GM12875 (cell line): ENCODE measurements at regions not wholly inside any gene's neighbourhood (a gene's known extent, or its start where the extent isn't known, plus 50 kb on each side); places are given as distances from the start of the nearest gene placed in this dataset.
"Not testable (repeated sequence)": the region's sequence is repeated elsewhere in the genome, so short reads cannot be mapped to it uniquely, and the experiment has no call there.

Experiments
- H3K4me3 ChIP-seq: one replicate; pipeline ENCODE4 v1.5.1; 2011; ENCODE audit warnings: low read depth, low read length, control low read depth
- TF ChIP-seq, protein P1 (sequence below): IDR thresholded peaks from 2 replicates; pipeline ENCODE4 v1.5.1; 2011; ENCODE audit warnings: low read depth, mild to moderate bottlenecking, control low read depth, inconsistent platforms, low read length, moderate library complexity, borderline replicate concordance; ENCODE audit not compliant: insufficient read depth

DNA sequence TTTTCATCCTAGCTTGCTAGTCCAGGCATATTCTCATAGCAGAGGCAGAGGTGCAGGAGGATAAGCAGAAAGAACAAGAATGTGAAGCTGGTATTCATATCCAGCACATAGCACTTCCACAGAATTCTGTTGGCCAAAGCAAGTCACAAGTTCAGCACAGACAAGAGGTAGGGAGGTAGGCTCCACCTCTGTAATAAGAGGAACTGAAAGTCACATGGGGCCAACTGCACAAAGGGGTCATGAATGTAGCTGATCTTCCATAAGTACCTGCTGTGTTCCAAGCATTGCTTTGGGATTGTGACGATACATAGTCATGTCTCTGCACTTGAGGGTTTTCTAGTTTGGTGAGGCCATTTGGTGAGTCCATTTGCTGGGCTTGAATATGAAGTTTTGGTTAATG lies 110.8 kb upstream of the MPHOSPH6 start:
- TF ChIP-seq, protein P1, sequence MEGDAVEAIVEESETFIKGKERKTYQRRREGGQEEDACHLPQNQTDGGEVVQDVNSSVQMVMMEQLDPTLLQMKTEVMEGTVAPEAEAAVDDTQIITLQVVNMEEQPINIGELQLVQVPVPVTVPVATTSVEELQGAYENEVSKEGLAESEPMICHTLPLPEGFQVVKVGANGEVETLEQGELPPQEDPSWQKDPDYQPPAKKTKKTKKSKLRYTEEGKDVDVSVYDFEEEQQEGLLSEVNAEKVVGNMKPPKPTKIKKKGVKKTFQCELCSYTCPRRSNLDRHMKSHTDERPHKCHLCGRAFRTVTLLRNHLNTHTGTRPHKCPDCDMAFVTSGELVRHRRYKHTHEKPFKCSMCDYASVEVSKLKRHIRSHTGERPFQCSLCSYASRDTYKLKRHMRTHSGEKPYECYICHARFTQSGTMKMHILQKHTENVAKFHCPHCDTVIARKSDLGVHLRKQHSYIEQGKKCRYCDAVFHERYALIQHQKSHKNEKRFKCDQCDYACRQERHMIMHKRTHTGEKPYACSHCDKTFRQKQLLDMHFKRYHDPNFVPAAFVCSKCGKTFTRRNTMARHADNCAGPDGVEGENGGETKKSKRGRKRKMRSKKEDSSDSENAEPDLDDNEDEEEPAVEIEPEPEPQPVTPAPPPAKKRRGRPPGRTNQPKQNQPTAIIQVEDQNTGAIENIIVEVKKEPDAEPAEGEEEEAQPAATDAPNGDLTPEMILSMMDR: no peak
- H3K4me3 ChIP-seq: no peak overlapping the region

DNA sequence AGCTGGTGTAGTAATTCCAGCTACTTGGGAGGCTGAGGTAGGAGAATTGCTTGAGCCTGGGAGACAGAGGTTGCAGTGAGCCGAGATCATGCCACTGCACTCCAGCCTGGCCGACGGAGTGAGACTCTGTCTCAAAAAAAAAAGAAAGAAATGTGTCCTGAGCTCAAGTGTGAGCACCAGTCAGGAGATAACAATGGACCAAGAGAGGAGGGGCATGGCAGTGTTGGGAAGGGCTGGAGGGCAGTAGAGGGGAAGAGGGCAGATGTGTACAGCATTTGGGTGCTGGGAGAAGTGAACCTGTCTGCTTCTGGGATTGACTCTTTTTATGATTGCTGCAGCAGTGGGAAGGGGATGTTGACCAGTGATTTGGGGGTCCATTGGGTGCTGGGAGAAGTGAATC lies 105.3 kb upstream of the MPHOSPH6 start:
- H3K4me3 ChIP-seq: not testable (repeated sequence)

DNA sequence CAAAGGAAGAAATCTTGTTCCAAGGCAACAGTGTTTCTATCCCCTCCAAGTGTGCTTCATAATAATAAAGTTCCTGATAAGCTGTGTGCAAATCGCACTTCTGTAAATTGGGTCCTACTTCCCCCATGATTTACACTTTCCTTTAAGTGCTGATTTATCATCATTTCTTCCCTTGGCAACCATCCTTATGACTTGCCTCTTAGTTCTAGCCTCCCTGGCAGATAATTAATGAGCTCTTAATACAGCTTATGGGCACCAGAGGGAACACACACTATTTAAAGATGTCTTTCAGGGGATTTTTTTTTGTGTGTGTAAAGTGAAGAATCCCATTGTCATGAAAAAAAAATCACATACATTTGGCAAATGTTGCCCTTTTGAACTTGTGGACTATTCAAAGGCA lies 101.6 kb upstream of the MPHOSPH6 start:
- TF ChIP-seq, protein P1: no peak
- H3K4me3 ChIP-seq: no peak overlapping the region

DNA sequence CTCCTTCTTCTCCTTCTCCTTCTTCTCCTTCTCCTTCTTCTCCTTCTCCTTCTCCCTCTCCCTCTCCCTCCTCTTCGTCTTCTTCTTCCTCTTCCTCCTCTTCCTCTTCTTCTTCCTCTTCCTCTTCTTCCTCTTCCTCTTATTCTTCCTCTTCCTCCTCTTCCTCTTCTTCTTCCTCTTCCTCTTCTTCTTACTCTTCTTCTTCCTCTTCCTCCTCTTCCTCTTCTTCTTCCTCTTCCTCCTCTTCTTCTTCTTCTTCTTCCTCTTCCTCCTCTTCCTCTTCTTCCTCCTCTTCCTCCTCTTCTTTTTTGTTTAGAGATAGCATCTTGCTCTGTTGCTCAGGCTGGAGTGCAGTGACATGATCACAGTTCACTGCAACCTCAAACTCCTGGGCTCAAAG lies 97.7 kb upstream of the MPHOSPH6 start:
- not testable (repeated sequence) for H3K4me3 ChIP-seq

DNA sequence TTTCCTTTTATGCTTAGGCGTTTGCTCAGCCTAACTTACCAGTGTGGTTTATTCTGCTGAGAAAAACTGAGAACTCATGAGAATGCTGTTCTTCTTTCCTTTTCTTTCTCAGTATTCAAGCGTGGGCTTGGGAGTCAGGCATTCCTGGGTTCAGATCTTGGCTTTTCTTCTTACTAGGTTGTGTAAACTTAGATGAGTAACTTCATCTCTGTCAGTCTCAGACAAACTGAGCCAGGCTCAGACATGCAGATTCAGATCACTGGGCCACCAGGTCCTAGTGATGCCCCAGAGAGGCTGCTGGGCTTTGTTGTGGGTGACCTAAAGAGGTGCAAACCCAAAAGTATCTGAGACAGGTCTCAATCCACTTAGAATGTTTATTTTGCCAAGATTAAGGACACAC lies 95.8 kb upstream of the MPHOSPH6 start:
- TF ChIP-seq, protein P1: no peak
- no peak overlapping the region for H3K4me3 ChIP-seq

DNA sequence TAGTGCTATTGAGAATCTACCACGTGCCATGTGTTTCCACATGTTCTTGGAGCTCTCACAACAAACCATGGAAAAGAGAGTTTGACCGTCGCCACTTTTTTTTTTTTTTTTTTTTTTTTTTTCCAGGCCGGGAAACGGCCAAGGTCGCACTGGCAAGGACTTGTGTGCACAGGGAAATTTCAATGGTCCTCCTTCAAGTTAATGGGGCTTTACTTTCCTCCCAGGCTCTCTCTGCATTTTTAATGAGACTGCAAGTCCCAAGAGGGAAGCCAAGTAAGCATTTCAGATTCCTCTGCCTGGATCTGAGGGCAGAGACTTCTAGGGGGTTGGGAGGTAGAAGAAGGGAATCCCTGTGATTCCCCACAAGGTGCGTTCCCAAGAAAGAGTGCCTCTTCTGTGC lies 94.7 kb upstream of the MPHOSPH6 start:
- no peak overlapping the region for H3K4me3 ChIP-seq
- TF ChIP-seq, protein P1: no peak

DNA sequence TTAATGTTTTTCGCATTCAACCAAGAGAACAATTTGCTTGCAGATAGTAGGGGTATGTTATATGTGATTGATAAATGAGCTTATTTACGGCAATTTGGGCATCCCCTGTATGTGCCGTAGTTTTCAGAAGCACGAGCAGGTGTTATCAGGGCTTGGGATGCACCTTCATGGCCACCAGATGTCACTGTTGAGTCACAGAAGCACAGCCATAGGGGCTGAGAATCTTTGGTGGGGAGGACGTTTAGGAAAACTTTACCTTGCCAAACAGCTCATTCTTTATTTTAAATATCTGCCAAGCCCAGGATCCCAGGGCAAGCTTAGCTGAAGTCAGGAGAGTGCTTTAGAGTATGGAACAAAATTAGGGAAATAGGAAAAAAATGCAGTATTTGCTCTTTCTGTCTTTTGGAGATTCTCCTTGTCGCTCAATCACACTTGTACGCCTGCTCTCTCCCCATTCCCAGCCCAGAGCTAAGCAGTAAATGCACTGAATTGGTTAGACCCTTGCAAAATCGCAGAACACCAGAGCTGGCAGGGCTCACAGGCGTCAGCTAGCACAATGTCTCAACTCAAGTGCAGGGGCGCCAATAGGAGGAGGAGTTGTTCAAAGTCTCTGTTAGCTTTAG lies 93.6 kb upstream of the MPHOSPH6 start:
- H3K4me3 ChIP-seq: no peak overlapping the region
- TF ChIP-seq, protein P1: peak; percentile 83

DNA sequence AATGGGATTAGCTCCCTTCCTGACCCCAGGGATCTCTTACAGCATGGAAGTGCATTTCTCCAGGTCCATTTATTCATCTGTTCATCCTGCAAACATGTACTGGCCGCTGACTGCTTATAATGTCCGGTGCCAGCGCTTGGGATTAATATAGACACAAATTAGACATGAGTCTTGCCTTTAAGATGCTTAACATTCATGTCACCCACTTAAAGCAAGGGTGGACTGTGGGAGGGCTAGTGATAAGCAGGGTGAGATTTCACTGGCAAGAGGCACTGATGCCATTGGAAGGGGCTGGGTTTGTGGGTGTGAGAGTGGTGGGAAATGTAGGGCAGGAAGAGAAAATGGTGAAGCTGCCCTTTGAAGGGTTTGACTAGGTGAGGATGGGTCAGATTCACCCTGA lies 92.2 kb upstream of the MPHOSPH6 start:
- TF ChIP-seq, protein P1: no peak
- H3K4me3 ChIP-seq: no peak overlapping the region
